Trophoblast cell (in vitro differentiated cells and primary cell): ENCODE measurements at regions not wholly inside any gene's neighbourhood (a gene's known extent, or its start where the extent isn't known, plus 50 kb on each side); places are given as distances from the start of the nearest gene placed in this dataset.

Source experiments
- DNase-seq, 2 donors: peaks; one replicate each; pipeline ENCODE4 v3.0.0-alpha.2; 2016
- H2AFZ ChIP-seq: 2 replicates; pipeline ENCODE4 v1.6.1; 2013; ENCODE audit warnings: low read length, moderate library complexity, mild to moderate bottlenecking; ENCODE audit not compliant: insufficient read depth, poor library complexity
- H2AK5ac ChIP-seq: 2 replicates; pipeline ENCODE4 v1.6.1; 2013; ENCODE audit warnings: mild to moderate bottlenecking, low read length
- H2BK120ac ChIP-seq: 2 replicates; pipeline ENCODE4 v1.6.1; 2013; ENCODE audit warnings: low read length, mild to moderate bottlenecking, moderate library complexity; ENCODE audit not compliant: insufficient read depth, poor library complexity
- H2BK12ac ChIP-seq: 2 replicates; pipeline ENCODE4 v1.6.1; 2013; ENCODE audit warnings: mild to moderate bottlenecking, low read length, moderate library complexity
- H2BK5ac ChIP-seq: 2 replicates; pipeline ENCODE4 v1.6.1; 2013; ENCODE audit warnings: low read length, low read depth, moderate library complexity, mild to moderate bottlenecking; ENCODE audit not compliant: poor library complexity
- H3K14ac ChIP-seq: 2 replicates; pipeline ENCODE4 v1.6.1; 2013; ENCODE audit warnings: mild to moderate bottlenecking, low read length
- H3K18ac ChIP-seq: 2 replicates; pipeline ENCODE4 v1.6.1; 2013; ENCODE audit warnings: mild to moderate bottlenecking, low read length
- H3K23ac ChIP-seq: 2 replicates; pipeline ENCODE4 v1.6.1; 2013; ENCODE audit warnings: low read length
- H3K27ac ChIP-seq: 2 replicates; pipeline ENCODE4 v1.5.1; 2013; ENCODE audit warnings: low read depth, mild to moderate bottlenecking, inconsistent platforms, low read length, moderate library complexity
- H3K27me3 ChIP-seq: 2 replicates; pipeline ENCODE4 v1.6.1; 2013; ENCODE audit warnings: inconsistent platforms, mild to moderate bottlenecking, low read length, moderate library complexity; ENCODE audit not compliant: insufficient read depth
- H3K36me3 ChIP-seq, 2 experiments: 1 replicate in 1 of 2; 2 replicates in 1 of 2; pipeline ENCODE4 v1.6.1; 2013; ENCODE audit warnings: low read length in 2 of 2, mild to moderate bottlenecking in 2 of 2, moderate library complexity in 1 of 2; ENCODE audit not compliant: insufficient read depth in 2 of 2, control insufficient read depth in 1 of 2
- H3K4ac ChIP-seq: 2 replicates; pipeline ENCODE4 v1.6.1; 2013; ENCODE audit warnings: low read depth, mild to moderate bottlenecking, low read length, moderate library complexity
- H3K4me1 ChIP-seq, 2 experiments: 1 replicate in 1 of 2; 2 replicates in 1 of 2; pipeline ENCODE4 v1.6.1; 2013; ENCODE audit warnings: low read length in 2 of 2, mild to moderate bottlenecking in 2 of 2, moderate library complexity in 1 of 2; ENCODE audit not compliant: insufficient read depth in 2 of 2, control insufficient read depth in 1 of 2
- H3K4me2 ChIP-seq: 2 replicates; pipeline ENCODE4 v1.6.1; 2013; ENCODE audit warnings: inconsistent platforms, mild to moderate bottlenecking, low read length, moderate library complexity
- H3K4me3 ChIP-seq: 2 replicates; pipeline ENCODE4 v1.5.1; 2013; ENCODE audit warnings: mild to moderate bottlenecking, low read depth, low read length, inconsistent platforms
- H3K79me1 ChIP-seq: one replicate; pipeline ENCODE4 v1.6.1; 2013; ENCODE audit warnings: low read length
- H3K79me2 ChIP-seq: 2 replicates; pipeline ENCODE4 v1.6.1; 2013; ENCODE audit warnings: low read length, mild to moderate bottlenecking; ENCODE audit not compliant: control insufficient read depth, insufficient read depth, poor library complexity
- H3K9ac ChIP-seq: 2 replicates; pipeline ENCODE4 v1.6.1; 2013; ENCODE audit warnings: mild to moderate bottlenecking, low read length
- H3K9me3 ChIP-seq: 2 replicates; pipeline ENCODE4 v1.6.1; 2013; ENCODE audit warnings: low read depth, mild to moderate bottlenecking, control low read depth, inconsistent platforms, low read length; ENCODE audit not compliant: insufficient read depth
- H4K12ac ChIP-seq: 2 replicates; pipeline ENCODE4 v1.6.1; 2013; ENCODE audit warnings: low read depth, mild to moderate bottlenecking, low read length, moderate library complexity
- H4K8ac ChIP-seq: 2 replicates; pipeline ENCODE4 v1.6.1; 2013; ENCODE audit warnings: low read depth, mild to moderate bottlenecking, low read length, moderate library complexity
- H4K91ac ChIP-seq: one replicate; pipeline ENCODE4 v1.6.1; 2013; ENCODE audit warnings: low read depth, mild to moderate bottlenecking, low read length, moderate library complexity
- WGBS: extraction: QIAGEN DNeasy Blood & Tissue Kit; methylation state at CpG from one replicate; pipeline ENCODE4 v1.1.7; 2013; ENCODE audit warnings: missing lambda C conversion rate; ENCODE audit not compliant: insufficient read length, insufficient coverage; ENCODE audit errors: extremely low coverage; 5-methylcytosine and 5-hydroxymethylcytosine counted together

DNA sequence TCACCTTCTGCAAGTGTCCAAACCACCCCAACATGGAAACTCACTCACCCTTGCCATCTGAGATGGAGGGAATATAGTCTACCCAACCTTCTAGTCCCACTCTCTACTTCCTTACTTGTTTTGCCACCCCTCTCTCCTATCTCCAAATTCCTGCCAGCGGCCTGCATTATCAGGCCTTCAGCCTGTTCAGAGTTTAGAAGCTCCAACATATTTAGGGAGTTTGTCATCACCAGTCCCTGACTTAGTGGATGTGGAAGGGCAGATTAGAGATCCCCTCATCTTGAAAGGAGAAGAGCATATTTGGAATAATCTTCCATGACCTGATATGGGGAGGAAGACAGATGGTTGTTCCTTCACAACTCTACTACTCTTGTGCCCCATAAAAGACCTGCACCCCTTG is 281.4 kb upstream of the MAP3K7 start:
- H3K9me3 ChIP-seq = no peaks in the 10 kb centered on the region
- no peak overlapping the region for H3K4ac ChIP-seq
- DNase-seq = peak; percentile 20 to 62
- no peak overlapping the region for H2AK5ac ChIP-seq
- no peaks in the 10 kb centered on the region for H3K27me3 ChIP-seq
- no peaks in the 10 kb centered on the region for H3K36me3 ChIP-seq
- H4K12ac ChIP-seq = no peak overlapping the region
- no peak overlapping the region for H3K18ac ChIP-seq
- no peak overlapping the region for H2AFZ ChIP-seq
- no peaks in the 10 kb centered on the region for H3K79me1 ChIP-seq
- no peak overlapping the region for H3K4me2 ChIP-seq
- H3K4me3 ChIP-seq = no peak overlapping the region
- no peak overlapping the region for H2BK12ac ChIP-seq
- no peak overlapping the region for H4K91ac ChIP-seq
- no CpG with 5 or more reads among the region's 1 CpG for WGBS
- H3K4me1 ChIP-seq = no peaks in the 10 kb centered on the region
- H2BK120ac ChIP-seq = no peak overlapping the region
- no peak overlapping the region for H3K23ac ChIP-seq
- H3K27ac ChIP-seq = no peak overlapping the region
- H3K14ac ChIP-seq = no peak overlapping the region
- no peak overlapping the region for H4K8ac ChIP-seq
- no peak overlapping the region for H3K9ac ChIP-seq
- no peak overlapping the region for H2BK5ac ChIP-seq
- H3K79me2 ChIP-seq = no peaks in the 10 kb centered on the region

DNA sequence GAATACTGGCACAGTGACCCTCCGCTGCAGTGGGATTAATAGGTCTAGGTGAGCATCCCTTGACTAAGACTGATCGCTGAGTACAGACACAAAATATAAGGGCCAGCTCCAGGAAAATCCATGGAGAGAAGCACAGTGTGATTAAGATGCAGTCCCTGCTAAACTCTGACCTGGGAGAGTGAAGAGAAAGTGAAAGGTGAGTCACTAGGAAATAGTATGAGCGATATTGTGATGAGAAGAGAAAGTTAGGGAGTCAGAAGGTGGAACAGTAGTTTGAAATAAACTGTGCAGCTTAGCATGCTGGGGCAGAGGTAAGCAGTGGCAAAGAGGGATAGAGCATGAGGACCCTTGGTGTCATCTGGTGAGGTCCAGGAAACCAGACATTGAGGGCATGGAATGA is 278.6 kb upstream of the MAP3K7 start:
- no peak overlapping the region for H2BK120ac ChIP-seq
- no peak overlapping the region for H2AFZ ChIP-seq
- H3K4me1 ChIP-seq = no peaks in the 10 kb centered on the region
- H3K14ac ChIP-seq = no peak overlapping the region
- DNase-seq = no peak
- H3K23ac ChIP-seq = no peak overlapping the region
- no peak overlapping the region for H3K4me2 ChIP-seq
- H3K27me3 ChIP-seq = no peaks in the 10 kb centered on the region
- no peak overlapping the region for H3K18ac ChIP-seq
- no peak overlapping the region for H3K4ac ChIP-seq
- WGBS = 100% methylated on average over 1 of the region's 3 CpGs
- H2BK5ac ChIP-seq = no peak overlapping the region
- no peaks in the 10 kb centered on the region for H3K9me3 ChIP-seq
- H3K27ac ChIP-seq = no peak overlapping the region
- no peak overlapping the region for H4K8ac ChIP-seq
- H4K91ac ChIP-seq = no peak overlapping the region
- no peaks in the 10 kb centered on the region for H3K79me2 ChIP-seq
- H2BK12ac ChIP-seq = no peak overlapping the region
- H3K36me3 ChIP-seq = no peaks in the 10 kb centered on the region
- no peak overlapping the region for H3K4me3 ChIP-seq
- H3K79me1 ChIP-seq = no peaks in the 10 kb centered on the region
- H2AK5ac ChIP-seq = no peak overlapping the region
- H4K12ac ChIP-seq = no peak overlapping the region
- H3K9ac ChIP-seq = no peak overlapping the region

DNA sequence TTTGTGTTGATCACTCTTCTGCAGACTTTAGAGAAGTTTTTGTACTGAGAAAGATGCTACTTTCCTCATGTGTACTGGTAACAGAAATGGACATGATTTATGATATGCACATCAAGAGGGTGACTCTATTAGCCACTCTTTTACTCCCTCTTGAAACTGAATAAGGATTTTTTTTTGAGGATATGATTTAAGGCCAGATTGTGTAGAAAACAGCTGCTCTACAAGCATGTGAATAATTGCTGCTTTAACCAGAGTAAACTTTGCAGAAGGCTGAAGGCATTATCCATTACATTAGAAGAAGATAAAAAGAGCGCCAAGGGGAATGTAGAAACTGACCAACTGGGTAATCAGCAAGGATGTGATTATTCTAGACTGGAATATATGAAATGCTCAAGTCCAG is 276.2 kb upstream of the MAP3K7 start:
- Histone ChIP-seq H3K18ac (no peak overlapping the region), H2BK120ac (no peak overlapping the region), H3K4me3 (no peak overlapping the region), H4K8ac (no peak overlapping the region), H3K4me2 (no peak overlapping the region), H3K4ac (no peak overlapping the region), H3K23ac (no peak overlapping the region), H3K4me1 (no peaks in the 10 kb centered on the region), H2AK5ac (no peak overlapping the region), H3K9me3 (no peaks in the 10 kb centered on the region), H2BK12ac (no peak overlapping the region), H4K12ac (no peak overlapping the region), H3K14ac (no peak overlapping the region), H3K27ac (no peak overlapping the region), H3K79me1 (no peaks in the 10 kb centered on the region), H3K9ac (no peak overlapping the region), H3K36me3 (no peaks in the 10 kb centered on the region), H2AFZ (no peak overlapping the region), H2BK5ac (no peak overlapping the region), H4K91ac (no peak overlapping the region), H3K27me3 (no peaks in the 10 kb centered on the region), H3K79me2 (no peaks in the 10 kb centered on the region)
- no peak for DNase-seq
- no CpG with 5 or more reads among the region's 1 CpG for WGBS

DNA sequence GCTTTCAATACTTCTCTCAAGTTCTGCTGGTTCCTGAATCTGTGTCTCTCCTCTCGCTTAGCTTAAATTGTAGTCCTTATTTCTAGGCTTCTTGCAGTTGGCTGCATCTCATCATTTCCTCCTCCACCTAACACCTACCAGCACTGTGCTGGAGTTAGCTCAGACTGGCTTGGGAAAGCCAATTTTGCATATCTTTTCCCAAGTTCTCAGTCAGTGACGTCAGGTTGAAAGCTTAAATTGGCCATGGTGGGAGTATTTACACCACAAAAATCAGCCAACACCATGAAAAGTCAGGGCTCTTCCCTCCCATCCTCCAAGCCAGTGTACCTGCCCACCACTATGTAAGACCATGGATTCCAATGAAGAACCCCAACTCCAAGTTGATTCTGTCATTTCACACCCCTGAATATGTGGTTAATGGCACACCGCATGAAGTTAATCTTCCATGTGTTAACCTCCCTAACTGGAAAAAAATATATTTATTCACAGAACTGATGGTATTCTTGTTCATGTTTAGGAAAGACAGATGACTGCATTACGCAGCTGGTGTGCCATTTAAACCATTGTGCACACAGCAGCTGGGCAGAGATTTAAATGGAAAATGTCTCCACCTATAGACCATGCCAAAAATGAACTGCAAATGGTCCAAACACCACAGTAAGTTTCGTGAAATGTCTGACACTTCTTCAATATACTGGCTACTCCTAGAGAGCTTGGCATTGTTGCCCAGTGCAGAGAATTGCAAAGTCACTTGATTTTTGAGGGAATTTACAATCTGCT is 274.1 kb upstream of the MAP3K7 start:
- DNase-seq = peak in 1 of 2 donors; percentile 60
- H3K27me3 ChIP-seq = no peaks in the 10 kb centered on the region
- H2AFZ ChIP-seq = no peak overlapping the region
- H3K36me3 ChIP-seq = no peaks in the 10 kb centered on the region
- H3K4me1 ChIP-seq = no peaks in the 10 kb centered on the region
- no peak overlapping the region for H3K14ac ChIP-seq
- no peak overlapping the region for H2BK5ac ChIP-seq
- no peak overlapping the region for H4K8ac ChIP-seq
- H2BK12ac ChIP-seq = no peak overlapping the region
- no peak overlapping the region for H3K18ac ChIP-seq
- no CpG with 5 or more reads among the region's 5 CpGs for WGBS
- H4K12ac ChIP-seq = no peak overlapping the region
- H3K9me3 ChIP-seq = no peaks in the 10 kb centered on the region
- no peak overlapping the region for H2BK120ac ChIP-seq
- H3K79me2 ChIP-seq = no peaks in the 10 kb centered on the region
- H3K27ac ChIP-seq = no peak overlapping the region
- H4K91ac ChIP-seq = no peak overlapping the region
- no peak overlapping the region for H3K4me3 ChIP-seq
- no peak overlapping the region for H3K9ac ChIP-seq
- H3K23ac ChIP-seq = no peak overlapping the region
- no peak overlapping the region for H3K4ac ChIP-seq
- H3K79me1 ChIP-seq = no peaks in the 10 kb centered on the region
- no peak overlapping the region for H2AK5ac ChIP-seq
- no peak overlapping the region for H3K4me2 ChIP-seq
